ENCODE measurements at regions not wholly inside any gene's neighbourhood (a gene's known extent, or its start where the extent isn't known, plus 50 kb on each side); places are given as distances from the start of the nearest gene placed in this dataset.

GRCh38 chr18:26650310-26651268 lies 102.2 kb upstream of the KCTD1 start:
- H3K27me3 ChIP-seq (ENCODE audit: control insufficient read depth, insufficient read depth, low read length), result peaks cover 6% of the 10 kb centered on the region
- no peak overlapping the region for H3K27ac ChIP-seq (ENCODE audit: insufficient read depth, low read length)
- no peaks in the 10 kb centered on the region for H3K79me2 ChIP-seq (ENCODE audit: control insufficient read depth, insufficient read depth, low read length)
- no peaks in the 10 kb centered on the region for H3K9me3 ChIP-seq (ENCODE audit: control insufficient read depth, insufficient read depth, low read depth, low read length)
- no peaks in the 10 kb centered on the region for H4K20me1 ChIP-seq (ENCODE audit: control insufficient read depth, extremely low read depth, insufficient read depth, low read length)
- H3K9ac ChIP-seq (ENCODE audit: insufficient read depth, low read length), result no peak overlapping the region
- DNase-seq (ENCODE audit: low read depth in 2 of 2), result no peak
- no peak overlapping the region for H3K4me2 ChIP-seq (ENCODE audit: extremely low read depth, insufficient read depth, low read length)
- H2AFZ ChIP-seq (ENCODE audit: low read length), result no peak overlapping the region
- H3K4me3 ChIP-seq (replicated peaks in 1 of 4; ENCODE audit: control extremely low read depth in 1 of 4, insufficient read depth in 1 of 4, low read depth in 3 of 4, low read length in 4 of 4), result no peak overlapping the region
- no peak for TF ChIP-seq EZH2 (IDR thresholded peaks at IDR 0.05; ENCODE audit: low read length, missing control alignments)
- no peaks in the 10 kb centered on the region for H3K36me3 ChIP-seq (ENCODE audit: control insufficient read depth, insufficient read depth, low read length)
- H3K4me1 ChIP-seq (ENCODE audit: control insufficient read depth, extremely low read depth, insufficient read depth, low read length), result no peaks in the 10 kb centered on the region

- Histone ChIP-seq H3K79me2 (ENCODE audit: control insufficient read depth, insufficient read depth, low read length) (no peaks in the 10 kb centered on the region), H3K4me1 (ENCODE audit: control insufficient read depth, extremely low read depth, insufficient read depth, low read length) (no peaks in the 10 kb centered on the region), H3K4me3 (replicated peaks in 1 of 4; ENCODE audit: control extremely low read depth in 1 of 4, insufficient read depth in 1 of 4, low read depth in 3 of 4, low read length in 4 of 4) (no peak overlapping the region), H4K20me1 (ENCODE audit: control insufficient read depth, extremely low read depth, insufficient read depth, low read length) (no peaks in the 10 kb centered on the region), H3K27me3 (ENCODE audit: control insufficient read depth, insufficient read depth, low read length) (no peaks in the 10 kb centered on the region), H3K27ac (ENCODE audit: insufficient read depth, low read length) (no peak overlapping the region), H3K4me2 (ENCODE audit: extremely low read depth, insufficient read depth, low read length) (no peak overlapping the region), H3K36me3 (ENCODE audit: control insufficient read depth, insufficient read depth, low read length) (no peaks in the 10 kb centered on the region), H2AFZ (ENCODE audit: low read length) (no peak overlapping the region), H3K9ac (ENCODE audit: insufficient read depth, low read length) (no peak overlapping the region), H3K9me3 (ENCODE audit: control insufficient read depth, insufficient read depth, low read depth, low read length) (no peaks in the 10 kb centered on the region)
- no peak for DNase-seq (ENCODE audit: low read depth in 2 of 2)
- no peak for TF ChIP-seq CTCF (conservative IDR thresholded peaks at IDR 0.05 in 1 of 2, IDR thresholded peaks at IDR 0.05 in 1 of 2; ENCODE audit: low read depth in 1 of 2, low read length in 2 of 2)
- no peak for TF ChIP-seq EZH2 (IDR thresholded peaks at IDR 0.05; ENCODE audit: low read length, missing control alignments)
Measured at GRCh38 chr18:26649193-26649543, 100.8 kb upstream of the KCTD1 start.

GRCh38 chr18:26648509-26649192 lies 100.3 kb upstream of the KCTD1 start:
- Histone ChIP-seq H3K9ac (ENCODE audit: insufficient read depth, low read length) (no peak overlapping the region), H3K27ac (ENCODE audit: insufficient read depth, low read length) (no peak overlapping the region), H3K4me2 (ENCODE audit: extremely low read depth, insufficient read depth, low read length) (no peak overlapping the region), H3K9me3 (ENCODE audit: control insufficient read depth, insufficient read depth, low read depth, low read length) (no peaks in the 10 kb centered on the region), H3K36me3 (ENCODE audit: control insufficient read depth, insufficient read depth, low read length) (no peaks in the 10 kb centered on the region), H2AFZ (ENCODE audit: low read length) (no peak overlapping the region), H3K4me3 (replicated peaks in 1 of 4; ENCODE audit: control extremely low read depth in 1 of 4, insufficient read depth in 1 of 4, low read depth in 3 of 4, low read length in 4 of 4) (no peak overlapping the region), H3K4me1 (ENCODE audit: control insufficient read depth, extremely low read depth, insufficient read depth, low read length) (no peaks in the 10 kb centered on the region), H3K27me3 (ENCODE audit: control insufficient read depth, insufficient read depth, low read length) (no peaks in the 10 kb centered on the region), H4K20me1 (ENCODE audit: control insufficient read depth, extremely low read depth, insufficient read depth, low read length) (no peaks in the 10 kb centered on the region), H3K79me2 (ENCODE audit: control insufficient read depth, insufficient read depth, low read length) (no peaks in the 10 kb centered on the region)
- TF ChIP-seq EZH2 (IDR thresholded peaks at IDR 0.05; ENCODE audit: low read length, missing control alignments) (no peak), CTCF (conservative IDR thresholded peaks at IDR 0.05 in 1 of 2, IDR thresholded peaks at IDR 0.05 in 1 of 2; ENCODE audit: low read depth in 1 of 2, low read length in 2 of 2) (no peak)
- no peak for DNase-seq (ENCODE audit: low read depth in 2 of 2)

All from fibroblast of lung (primary cell).